GM20431 (cell line): ENCODE measurements at regions not wholly inside any gene's neighbourhood (a gene's known extent, or its start where the extent isn't known, plus 50 kb on each side); places are given as distances from the start of the nearest gene placed in this dataset.

Source experiments
- in situ Hi-C: fragments of 300-500 bp; cut with MseI, MboI; formaldehyde crosslinking; loops from one replicate; pipeline ENCODE4 v1.15.0; 2020; ENCODE audit warnings: low sequenced_read_pairs; ENCODE audit not compliant: unreplicated experiment

DNA sequence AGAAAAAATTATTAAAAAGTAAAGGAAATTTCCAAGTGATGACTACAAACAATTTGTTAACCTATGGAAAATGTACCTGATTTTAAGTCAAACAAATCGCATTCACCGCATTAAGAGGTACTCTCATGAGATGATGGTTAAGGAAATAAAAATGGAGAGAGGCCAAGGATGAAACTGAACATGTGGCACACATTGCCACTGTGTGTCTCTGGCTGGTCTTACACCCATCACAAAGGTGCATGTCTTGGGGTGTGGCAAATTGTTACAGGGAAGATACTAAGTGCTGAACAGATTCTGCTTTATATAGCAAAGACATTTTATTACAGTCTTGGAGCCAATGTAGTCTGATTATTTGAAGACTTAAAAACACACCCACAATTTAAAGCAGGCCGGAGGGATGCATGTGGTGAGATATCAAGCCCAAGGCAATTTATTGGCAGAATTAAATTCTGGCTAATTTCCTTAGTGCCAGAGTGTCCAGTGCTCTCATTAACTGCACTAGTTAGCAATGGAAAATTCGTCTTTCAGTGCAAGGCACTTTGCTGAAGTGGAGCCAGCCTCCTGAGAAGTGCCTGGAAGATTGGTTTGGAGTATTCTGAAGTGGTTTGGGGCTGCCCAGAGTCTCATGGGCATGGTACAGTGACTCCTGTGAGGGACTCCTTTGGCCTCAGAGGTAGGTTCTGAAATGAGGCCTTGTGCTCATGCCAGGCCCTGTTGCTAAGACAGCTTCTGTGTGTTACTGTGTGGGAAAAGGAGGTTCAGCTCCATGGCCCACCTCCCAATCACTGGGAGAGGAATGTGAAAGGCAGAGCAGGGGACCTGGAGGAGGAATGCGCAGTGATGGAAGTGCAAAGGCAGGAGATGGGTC lies 166.9 kb downstream of the BRMS1L start:
- in situ Hi-C loops, result no loop called here

- in situ Hi-C loops, result no loop called here
Observed at GRCh38 chr14:35991356-35991755, 165.2 kb downstream of the BRMS1L start.

GRCh38 chr14:35989736-35990135 lies 163.6 kb downstream of the BRMS1L start:
- in situ Hi-C loops, result no loop called here

- in situ Hi-C loops, result no loop called here
Observed at GRCh38 chr14:35988972-35989690, 163.0 kb downstream of the BRMS1L start.

- in situ Hi-C loops, result no loop called here
Observed at GRCh38 chr14:35988550-35988949, 162.4 kb downstream of the BRMS1L start.

- in situ Hi-C loops, result no loop called here
Observed at GRCh38 chr14:35987731-35988130, 161.6 kb downstream of the BRMS1L start.

- in situ Hi-C loops, result no loop called here
Observed at GRCh38 chr14:35986219-35986573, 160.1 kb downstream of the BRMS1L start.

DNA sequence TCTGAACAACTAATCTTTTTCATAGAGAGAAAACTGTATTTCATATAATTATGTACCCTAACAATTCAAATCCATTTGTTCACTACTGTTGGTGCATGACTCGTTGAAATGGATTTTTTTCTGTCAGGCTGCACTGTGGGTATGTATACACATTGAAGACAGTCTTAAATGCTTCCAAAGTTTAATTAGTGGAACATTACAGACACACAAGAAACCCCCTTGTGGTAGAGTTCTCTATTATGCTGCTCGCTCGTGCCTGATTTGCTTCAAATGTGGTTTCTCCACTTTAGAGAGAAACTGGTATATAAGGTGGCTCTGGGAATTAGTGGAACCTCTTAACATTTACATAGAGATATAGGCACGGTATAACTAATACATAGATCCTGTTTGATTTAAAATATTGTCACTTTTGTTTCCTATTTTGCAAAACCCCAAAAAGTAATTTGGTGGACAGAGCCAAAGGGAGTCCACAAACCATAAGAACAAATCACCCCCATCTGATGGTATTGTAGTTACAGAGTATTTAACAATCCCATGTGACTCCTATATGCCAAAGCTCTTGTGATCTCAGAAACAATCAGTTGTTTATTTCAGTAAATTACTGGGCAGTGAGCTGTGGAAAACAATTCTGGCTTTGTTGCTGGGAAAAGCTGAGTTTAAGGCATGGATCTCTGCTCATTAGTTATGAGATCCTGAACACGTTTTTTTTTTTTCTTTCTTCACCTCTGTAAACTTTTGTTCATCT lies 159.5 kb downstream of the BRMS1L start:
- in situ Hi-C loops, result no loop called here

DNA sequence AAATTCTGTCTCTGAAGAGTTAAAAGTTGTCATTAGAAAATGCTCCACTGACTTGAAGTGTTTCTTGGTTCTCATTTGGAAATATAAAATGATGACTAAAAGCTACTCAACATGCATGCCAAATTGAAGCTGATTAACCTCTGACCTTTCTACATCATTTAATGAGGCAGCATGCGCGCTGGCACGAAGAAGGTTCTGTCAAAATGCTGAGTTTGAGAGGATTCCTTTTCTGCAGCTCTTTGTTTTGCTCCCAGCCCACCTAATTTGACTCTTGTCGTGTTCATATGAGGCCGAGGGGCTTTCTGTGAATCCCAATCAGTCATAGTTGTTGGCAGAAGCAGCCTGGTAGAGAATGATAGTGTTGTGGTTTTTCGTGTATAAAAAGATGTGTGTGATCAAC lies 153.4 kb downstream of the BRMS1L start:
- in situ Hi-C loops, result no loop called here

GRCh38 chr14:35978561-35978960 lies 152.4 kb downstream of the BRMS1L start:
- in situ Hi-C loops, result no loop called here

- in situ Hi-C loops, result no loop called here
Observed at GRCh38 chr14:35975814-35976213, 149.7 kb downstream of the BRMS1L start.

GRCh38 chr14:35973770-35974169 lies 147.6 kb downstream of the BRMS1L start:
- in situ Hi-C loops, result no loop called here

GRCh38 chr14:35971965-35972630 lies 146.0 kb downstream of the BRMS1L start:
- in situ Hi-C loops, result no loop called here

GRCh38 chr14:35969310-35969709 lies 143.2 kb downstream of the BRMS1L start:
- in situ Hi-C loops, result no loop called here

DNA sequence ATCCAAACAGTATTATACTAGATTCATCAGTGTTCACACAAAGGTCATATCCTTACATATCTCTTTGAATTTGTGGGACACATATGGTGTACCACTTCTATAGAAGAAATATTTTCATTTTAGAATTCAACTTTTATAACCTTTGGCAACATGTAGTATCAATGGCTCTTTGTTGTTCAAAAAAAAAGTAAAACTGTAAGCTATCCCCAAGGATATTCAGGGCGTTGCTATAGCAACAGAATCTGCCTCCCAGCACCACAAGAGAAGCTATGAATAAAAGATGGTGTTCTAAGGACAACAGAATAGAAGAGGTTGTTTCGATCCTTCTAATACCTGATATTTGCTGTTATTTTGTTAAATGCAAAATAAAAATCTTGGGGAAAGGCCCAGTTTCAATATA lies 139.3 kb downstream of the BRMS1L start:
- in situ Hi-C loops, result no loop called here

DNA sequence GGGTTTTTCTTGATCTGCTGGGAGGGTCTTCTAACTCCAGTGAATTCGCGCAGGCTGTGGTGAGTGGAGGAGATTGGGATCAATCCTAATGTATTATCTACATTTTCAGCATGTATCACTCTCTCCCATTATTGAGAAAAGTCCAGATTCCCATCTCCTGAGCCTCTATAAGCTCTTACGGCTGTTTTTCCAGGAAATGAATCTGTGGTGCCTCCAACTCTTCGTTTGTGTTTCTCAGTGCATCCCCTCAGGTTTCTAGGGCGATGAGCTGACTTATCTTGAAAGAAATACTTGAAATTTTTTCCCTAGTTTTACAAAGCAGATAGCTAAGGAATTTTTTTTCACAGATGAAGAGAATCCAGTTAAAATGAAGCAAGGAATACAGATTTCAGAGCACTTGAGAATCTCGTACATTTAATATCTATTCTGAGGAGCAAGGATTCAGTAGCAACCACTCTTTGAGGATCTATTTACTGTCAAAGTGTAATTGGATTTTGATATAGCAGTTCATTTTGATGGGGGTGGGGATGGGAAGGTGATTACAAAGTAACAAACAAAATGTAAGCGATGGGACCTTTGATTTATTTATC lies 138.7 kb downstream of the BRMS1L start:
- in situ Hi-C loops, result no loop called here

- in situ Hi-C loops, result no loop called here
Observed at GRCh38 chr14:35963209-35963608, 137.1 kb downstream of the BRMS1L start.

DNA sequence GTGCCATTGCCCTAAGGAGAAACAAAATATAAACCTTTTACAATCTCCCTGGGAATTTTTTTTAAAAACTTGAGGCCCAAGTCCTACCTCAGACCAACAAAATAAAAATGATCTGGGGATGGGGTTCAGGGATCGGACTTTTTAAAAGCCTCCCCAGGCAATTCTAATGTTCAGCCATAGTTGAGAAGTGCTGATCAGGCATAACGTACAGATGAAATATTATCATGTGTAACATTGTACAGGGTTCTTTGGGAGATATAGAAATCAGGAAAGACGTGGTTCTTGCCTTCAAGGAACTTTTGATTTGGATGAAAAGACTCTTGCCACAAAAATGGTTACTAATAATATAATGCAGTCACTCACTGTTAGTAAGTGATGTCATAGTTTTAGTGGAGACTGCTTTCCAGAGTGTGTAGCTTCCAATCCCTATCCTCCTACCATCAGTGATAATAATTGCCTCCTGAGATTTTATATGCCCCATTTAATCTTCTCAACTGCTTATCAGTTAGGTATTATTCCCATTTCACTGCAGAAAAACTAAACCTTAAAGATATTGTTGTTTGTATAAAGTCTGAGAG lies 135.6 kb downstream of the BRMS1L start:
- in situ Hi-C loops, result no loop called here

DNA sequence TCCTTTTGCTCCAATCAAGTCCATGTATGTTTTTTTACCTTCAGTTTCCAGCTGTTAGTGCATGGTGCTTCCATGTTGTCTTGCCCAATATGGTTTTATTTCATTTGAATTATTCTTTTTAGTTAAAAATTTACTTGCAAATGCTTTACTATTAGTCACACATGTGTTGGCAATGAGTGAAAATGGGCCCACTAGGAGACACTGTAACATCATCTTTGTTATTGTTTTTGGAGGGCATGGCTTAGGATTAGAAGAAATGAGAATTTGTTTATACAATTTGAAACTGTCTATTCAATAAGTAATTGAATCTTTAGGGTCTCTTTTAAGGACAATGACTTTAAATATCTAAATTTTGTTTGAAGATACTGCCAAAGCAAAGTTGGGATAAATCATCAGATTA lies 133.7 kb downstream of the BRMS1L start:
- in situ Hi-C loops, result no loop called here

- in situ Hi-C loops, result no loop called here
Observed at GRCh38 chr14:35958499-35958898, 132.4 kb downstream of the BRMS1L start.
